Karpas-422 (cell line): ENCODE measurements at regions not wholly inside any gene's neighbourhood (a gene's known extent, or its start where the extent isn't known, plus 50 kb on each side); places are given as distances from the start of the nearest gene placed in this dataset.

ENCODE experiments used
- DNase-seq: peaks from one replicate; pipeline ENCODE4 v3.0.0-alpha.2; 2015
- H2AFZ ChIP-seq: fragments of 200-600 bp; sonication (generic); 2 replicates; pipeline ENCODE4 v1.6.1; 2014; ENCODE audit warnings: antibody characterized with exemption, low read length, mixed read lengths
- H3K27ac ChIP-seq: fragments of 200-600 bp; sonication (generic); 2 replicates; pipeline ENCODE4 v1.5.1; 2014; ENCODE audit warnings: mild to moderate bottlenecking, low read length, moderate library complexity
- H3K27me3 ChIP-seq: fragments of 200-600 bp; sonication (generic); 2 replicates; pipeline ENCODE4 v1.6.1; 2014; ENCODE audit warnings: low read length, mixed read lengths
- H3K36me3 ChIP-seq: fragments of 200-600 bp; sonication (generic); 2 replicates; pipeline ENCODE4 v1.6.1; 2014; ENCODE audit warnings: low read length, mixed read lengths; ENCODE audit not compliant: insufficient read depth
- H3K4me1 ChIP-seq: fragments of 200-600 bp; sonication (generic); 2 replicates; pipeline ENCODE4 v1.6.1; 2014; ENCODE audit warnings: mild to moderate bottlenecking, low read length, mixed read lengths
- H3K4me2 ChIP-seq: fragments of 200-600 bp; sonication (generic); 2 replicates; pipeline ENCODE4 v1.6.1; 2014; ENCODE audit warnings: low read length, low read depth, mild to moderate bottlenecking; ENCODE audit not compliant: poor library complexity, severe bottlenecking
- H3K4me3 ChIP-seq: fragments of 200-600 bp; sonication (generic); 2 replicates; pipeline ENCODE4 v1.5.1; 2014; ENCODE audit warnings: mild to moderate bottlenecking, antibody characterized with exemption, low read length, mixed read lengths
- H3K79me2 ChIP-seq: fragments of 200-600 bp; sonication (generic); 2 replicates; pipeline ENCODE4 v1.6.1; 2014; ENCODE audit warnings: mild to moderate bottlenecking, low read length, mixed read lengths
- H3K9ac ChIP-seq: fragments of 200-600 bp; sonication (generic); 2 replicates; pipeline ENCODE4 v1.6.0; 2014; ENCODE audit warnings: low read length
- H3K9me2 ChIP-seq: fragments of 200-600 bp; sonication (generic), shearing (Covaris generic); replicated peaks from 2 replicates; pipeline ENCODE4 v1.6.0; 2014; ENCODE audit warnings: mild to moderate bottlenecking, low read length, moderate library complexity; ENCODE audit not compliant: insufficient read depth
- H3K9me3 ChIP-seq: fragments of 300-700, 200-600 bp; sonication (generic); 2 replicates; pipeline ENCODE4 v1.6.1; 2014; ENCODE audit warnings: low read length, mixed read lengths
- H4K20me1 ChIP-seq: fragments of 200-600 bp; sonication (generic); 2 replicates; pipeline ENCODE4 v1.6.1; 2014; ENCODE audit warnings: mild to moderate bottlenecking, antibody characterized with exemption, low read length, low read depth; ENCODE audit not compliant: insufficient read depth

DNA sequence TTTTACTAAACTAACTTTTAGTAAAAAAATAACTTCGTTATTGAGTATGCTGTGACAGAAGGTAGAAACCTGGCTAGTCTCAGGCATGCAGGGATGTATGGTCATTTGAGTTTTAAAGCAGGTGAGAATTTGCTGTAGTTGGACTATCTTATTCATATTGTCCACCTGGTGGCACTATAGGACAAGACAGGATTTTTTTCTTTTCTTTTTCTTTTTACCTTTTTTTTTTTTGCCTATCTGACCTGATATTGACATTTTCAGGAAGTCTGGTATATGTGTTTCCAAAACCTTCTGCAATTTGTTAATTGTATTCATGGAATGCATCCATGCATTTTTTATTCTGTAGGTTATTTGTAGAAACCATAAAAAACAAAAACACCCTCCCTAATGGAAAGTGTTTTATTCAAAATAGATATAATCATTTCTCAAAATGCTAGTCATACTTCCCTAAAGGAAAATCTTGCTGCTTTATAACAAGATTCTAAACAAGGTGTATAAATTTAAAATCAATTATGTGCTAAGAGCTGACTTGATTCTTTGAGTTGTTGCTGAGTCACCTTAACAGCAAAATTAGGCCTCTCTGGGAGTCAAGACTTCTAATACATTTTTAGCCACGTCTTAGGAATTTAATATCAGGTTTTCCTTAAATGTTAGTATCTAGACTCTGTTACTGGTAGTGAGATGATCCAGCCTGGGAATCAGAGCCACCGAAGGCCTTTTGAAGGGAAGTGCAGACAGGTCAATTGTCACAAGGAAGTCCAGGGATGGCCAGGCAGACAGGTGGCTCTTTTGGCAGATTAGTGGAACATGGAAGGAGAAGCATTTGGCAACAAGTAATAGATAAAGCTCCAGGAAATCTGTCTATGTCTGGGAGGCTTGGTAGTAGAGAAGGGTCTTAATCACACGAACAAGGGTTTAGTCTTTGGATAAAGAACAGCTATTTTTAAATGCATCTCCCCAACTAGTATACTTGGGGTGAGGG, 201.3 kb upstream of the GNPDA2 start:
- Histone ChIP-seq H3K27ac (no peak overlapping the region), H3K9me3 (no peaks in the 10 kb centered on the region), H3K4me2 (no peak overlapping the region), H3K4me1 (peaks cover 13% of the 10 kb centered on the region), H3K36me3 (no peaks in the 10 kb centered on the region), H4K20me1 (no peaks in the 10 kb centered on the region), H3K27me3 (no peaks in the 10 kb centered on the region), H2AFZ (no peak overlapping the region), H3K4me3 (no peak overlapping the region), H3K9me2 (no peaks in the 10 kb centered on the region), H3K9ac (no peak overlapping the region), H3K79me2 (no peaks in the 10 kb centered on the region)
- peak; percentile 85 for DNase-seq

DNA sequence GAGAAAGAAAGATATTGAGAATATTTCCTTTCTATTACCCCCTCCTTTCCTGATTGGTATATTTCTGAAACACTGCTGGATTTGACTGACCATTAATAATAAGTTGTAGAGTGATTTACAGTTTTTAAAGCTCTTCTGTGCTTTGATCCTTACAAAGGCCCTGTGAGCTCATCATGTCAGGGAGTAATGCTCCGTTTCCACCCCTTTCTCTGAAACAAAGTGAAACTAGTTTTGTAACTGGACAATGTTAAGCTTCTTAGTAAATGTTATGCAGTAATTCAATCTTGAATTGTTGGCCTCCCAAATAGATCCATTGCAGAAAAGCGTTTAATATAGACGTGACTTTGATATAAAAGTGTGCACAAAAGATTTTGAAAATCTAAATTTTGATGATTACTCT, 190.1 kb upstream of the GNPDA2 start:
- no peaks in the 10 kb centered on the region for H3K9me2 ChIP-seq
- H4K20me1 ChIP-seq: no peaks in the 10 kb centered on the region
- H3K27ac ChIP-seq: no peak overlapping the region
- 0 out of 2 replicates have a peak overlapping the region, but pooled peaks have one; percentile 24 for H2AFZ ChIP-seq
- no peaks in the 10 kb centered on the region for H3K4me1 ChIP-seq
- H3K9me3 ChIP-seq: no peaks in the 10 kb centered on the region
- H3K36me3 ChIP-seq: no peaks in the 10 kb centered on the region
- peak overlapping the region; percentile 8; the same call in 1 of the 2 replicates for H3K9ac ChIP-seq
- no peaks in the 10 kb centered on the region for H3K27me3 ChIP-seq
- no peaks in the 10 kb centered on the region for H3K79me2 ChIP-seq
- peak overlapping the region; percentile 35 for H3K4me2 ChIP-seq
- peak overlapping the region; percentile 11; the same call in 1 of the 2 replicates for H3K4me3 ChIP-seq
- DNase-seq: peak; percentile 40

DNA sequence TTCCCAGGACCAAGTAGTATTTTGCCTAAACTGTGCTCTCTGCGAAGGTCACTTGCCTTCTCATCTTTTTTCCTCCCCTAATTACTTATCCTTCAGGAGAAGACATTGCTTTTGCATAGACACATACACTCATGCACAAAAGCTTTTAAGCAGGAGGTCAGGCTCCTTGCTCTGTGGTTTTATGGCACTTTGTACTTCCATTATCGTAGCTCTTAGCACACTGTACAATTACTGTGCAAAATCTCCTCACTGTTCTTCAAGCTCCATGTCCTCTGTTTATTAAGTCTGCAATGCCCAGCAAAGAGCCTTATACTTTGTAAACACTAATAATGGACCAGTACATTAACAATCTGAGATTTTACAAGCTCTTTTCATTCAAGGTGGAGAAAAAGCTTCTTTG, 188.4 kb upstream of the GNPDA2 start:
- no peaks in the 10 kb centered on the region for H3K79me2 ChIP-seq
- no peaks in the 10 kb centered on the region for H3K4me1 ChIP-seq
- no peaks in the 10 kb centered on the region for H3K9me3 ChIP-seq
- no peaks in the 10 kb centered on the region for H3K36me3 ChIP-seq
- H2AFZ ChIP-seq: no peak overlapping the region
- H3K27me3 ChIP-seq: no peaks in the 10 kb centered on the region
- no peak overlapping the region for H3K9ac ChIP-seq
- DNase-seq: no peak
- no peak overlapping the region for H3K4me3 ChIP-seq
- no peaks in the 10 kb centered on the region for H4K20me1 ChIP-seq
- H3K27ac ChIP-seq: no peak overlapping the region
- no peaks in the 10 kb centered on the region for H3K9me2 ChIP-seq
- no peak overlapping the region for H3K4me2 ChIP-seq

DNA sequence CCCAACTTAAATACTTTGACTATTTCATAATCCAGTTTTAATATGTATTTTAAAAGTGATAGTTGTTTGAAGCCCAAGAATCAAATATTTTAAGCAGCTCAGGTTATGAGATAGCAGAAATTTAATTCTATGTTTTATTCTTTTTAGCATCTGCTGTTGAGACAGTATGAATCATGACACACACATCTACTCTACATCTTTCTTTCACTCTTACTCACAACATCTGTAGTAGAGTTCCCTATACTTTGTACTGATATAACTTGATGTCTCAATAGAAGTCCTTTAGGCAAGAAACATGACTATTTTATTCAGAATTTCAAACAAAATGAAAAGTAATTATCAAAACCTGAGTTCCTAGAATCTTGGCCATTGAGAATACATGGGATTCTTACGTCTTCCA, 187.9 kb upstream of the GNPDA2 start:
- Histone ChIP-seq H3K4me3 (no peak overlapping the region), H3K27me3 (no peaks in the 10 kb centered on the region), H3K4me2 (no peak overlapping the region), H2AFZ (no peak overlapping the region), H3K9ac (no peak overlapping the region), H3K36me3 (no peaks in the 10 kb centered on the region), H3K27ac (no peak overlapping the region), H3K79me2 (no peaks in the 10 kb centered on the region), H3K9me3 (no peaks in the 10 kb centered on the region), H3K4me1 (no peaks in the 10 kb centered on the region), H3K9me2 (no peaks in the 10 kb centered on the region), H4K20me1 (no peaks in the 10 kb centered on the region)
- DNase-seq: no peak

DNA sequence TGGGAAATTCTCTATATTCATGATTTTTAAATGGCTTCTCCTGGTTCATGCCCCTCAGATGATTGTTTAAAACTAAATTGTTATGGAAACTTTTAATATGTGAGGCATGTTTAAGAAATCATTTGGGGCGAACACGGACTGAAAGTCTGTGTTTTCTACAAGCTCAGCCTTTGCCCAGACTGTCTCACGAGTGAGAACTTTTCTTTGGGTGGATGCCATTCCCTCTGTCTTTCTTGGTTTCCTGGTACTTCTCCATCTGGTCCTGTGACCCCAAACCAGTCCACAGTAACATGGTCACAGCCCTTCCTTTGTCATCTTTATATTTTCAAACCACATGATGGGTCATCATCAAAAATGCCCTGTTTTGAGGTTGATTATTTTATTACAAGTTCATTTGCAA, 186.6 kb upstream of the GNPDA2 start:
- Histone ChIP-seq H3K4me2 (no peak overlapping the region), H3K79me2 (no peaks in the 10 kb centered on the region), H3K4me1 (no peaks in the 10 kb centered on the region), H3K4me3 (no peak overlapping the region), H2AFZ (no peak overlapping the region), H3K9me2 (no peaks in the 10 kb centered on the region), H3K9ac (no peak overlapping the region), H4K20me1 (no peaks in the 10 kb centered on the region), H3K36me3 (no peaks in the 10 kb centered on the region), H3K27me3 (no peaks in the 10 kb centered on the region), H3K9me3 (no peaks in the 10 kb centered on the region), H3K27ac (no peak overlapping the region)
- no peak for DNase-seq

DNA sequence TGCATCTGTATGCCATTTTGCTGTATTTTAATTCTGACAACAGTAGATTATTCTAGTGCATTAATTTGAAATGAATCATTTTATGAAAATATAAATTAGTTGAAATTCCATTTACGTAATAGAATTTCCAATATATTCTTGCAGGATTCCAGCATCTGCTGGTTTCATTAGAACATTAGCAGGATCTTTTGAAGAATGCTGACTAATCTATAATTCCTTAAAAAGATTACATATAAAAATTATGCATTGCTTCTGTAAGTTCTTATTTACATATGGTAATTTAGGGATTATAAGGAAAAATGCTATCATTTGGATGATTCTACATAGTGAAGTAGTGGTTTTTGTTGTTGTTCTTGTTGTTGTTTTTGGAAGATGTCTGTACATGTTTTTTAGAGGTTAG, 182.2 kb upstream of the GNPDA2 start:
- Histone ChIP-seq H2AFZ (no peak overlapping the region), H3K79me2 (no peaks in the 10 kb centered on the region), H3K4me3 (no peak overlapping the region), H3K9me3 (peaks cover 9% of the 10 kb centered on the region; the same call in 1 of the 2 replicates), H3K36me3 (no peaks in the 10 kb centered on the region), H4K20me1 (no peaks in the 10 kb centered on the region), H3K4me2 (no peak overlapping the region), H3K27ac (no peak overlapping the region), H3K27me3 (no peaks in the 10 kb centered on the region), H3K9me2 (no peaks in the 10 kb centered on the region), H3K4me1 (no peaks in the 10 kb centered on the region), H3K9ac (no peak overlapping the region)
- DNase-seq: no peak

DNA sequence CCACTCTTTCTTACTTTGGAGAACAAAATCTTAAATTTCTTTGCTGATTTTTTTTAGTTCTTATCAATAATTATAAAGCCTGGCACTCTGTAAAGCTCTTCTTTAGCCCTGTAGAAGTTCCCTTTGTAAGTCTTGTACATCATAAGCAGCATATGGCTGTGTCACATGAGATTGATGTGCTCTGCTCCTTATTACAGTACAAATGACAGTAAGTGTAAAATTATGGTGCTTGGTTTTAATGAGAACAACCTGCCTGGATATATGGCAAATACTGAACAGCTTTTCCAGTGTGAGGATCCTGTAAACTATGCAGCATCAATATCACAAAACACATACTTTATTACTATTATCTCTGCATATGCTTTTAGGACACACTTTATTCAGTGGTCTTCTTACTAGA, 145.9 kb upstream of the GNPDA2 start:
- DNase-seq: no peak
- no peak overlapping the region for H3K4me3 ChIP-seq
- H3K4me2 ChIP-seq: no peak overlapping the region
- no peaks in the 10 kb centered on the region for H3K9me2 ChIP-seq
- no peaks in the 10 kb centered on the region for H3K36me3 ChIP-seq
- no peaks in the 10 kb centered on the region for H3K4me1 ChIP-seq
- H4K20me1 ChIP-seq: no peaks in the 10 kb centered on the region
- H3K27me3 ChIP-seq: no peaks in the 10 kb centered on the region
- no peak overlapping the region for H3K27ac ChIP-seq
- H3K9me3 ChIP-seq: no peaks in the 10 kb centered on the region
- no peaks in the 10 kb centered on the region for H3K79me2 ChIP-seq
- no peak overlapping the region for H2AFZ ChIP-seq
- H3K9ac ChIP-seq: no peak overlapping the region

DNA sequence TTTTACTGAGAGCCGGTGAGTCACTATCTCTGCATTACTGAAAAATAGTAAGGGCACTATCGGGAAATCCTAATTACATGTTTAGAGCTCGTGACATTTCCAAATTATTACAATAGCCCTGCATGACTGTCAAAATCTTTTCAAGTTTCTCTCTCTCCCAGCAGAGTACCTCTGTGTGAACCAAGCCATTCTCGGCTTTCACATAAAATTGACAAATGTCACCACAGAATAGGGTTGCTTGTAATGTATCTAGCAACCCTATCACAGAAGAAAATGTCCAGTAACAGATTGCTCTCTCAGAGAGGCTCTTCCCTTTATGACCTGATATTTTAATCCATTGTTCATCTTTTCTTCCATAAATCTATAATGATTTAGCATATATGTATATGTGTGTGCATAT, 144.8 kb upstream of the GNPDA2 start:
- H3K27ac ChIP-seq: no peak overlapping the region
- H3K4me1 ChIP-seq: no peaks in the 10 kb centered on the region
- H3K9ac ChIP-seq: no peak overlapping the region
- H3K9me2 ChIP-seq: no peaks in the 10 kb centered on the region
- DNase-seq: no peak
- no peak overlapping the region for H3K4me2 ChIP-seq
- no peaks in the 10 kb centered on the region for H3K36me3 ChIP-seq
- no peak overlapping the region for H3K4me3 ChIP-seq
- no peaks in the 10 kb centered on the region for H4K20me1 ChIP-seq
- H3K79me2 ChIP-seq: no peaks in the 10 kb centered on the region
- H3K27me3 ChIP-seq: no peaks in the 10 kb centered on the region
- H3K9me3 ChIP-seq: no peaks in the 10 kb centered on the region
- H2AFZ ChIP-seq: no peak overlapping the region
